DOHH2 (cell line): ENCODE measurements at regions not wholly inside any gene's neighbourhood (a gene's known extent, or its start where the extent isn't known, plus 50 kb on each side); places are given as distances from the start of the nearest gene placed in this dataset.

ENCODE experiments used
- H3F3A ChIP-seq: fragments of 200-600 bp; sonication (generic), shearing (Covaris generic); 2 replicates; pipeline ENCODE4 v1.6.0; 2016; ENCODE audit warnings: antibody characterized with exemption, mild to moderate bottlenecking; ENCODE audit not compliant: control insufficient read depth, insufficient read depth
- H3K27ac ChIP-seq: fragments of 200-600 bp; sonication (generic); 2 replicates; pipeline ENCODE4 v1.5.1; 2014; ENCODE audit warnings: low read depth, mild to moderate bottlenecking, low read length, moderate library complexity
- H3K27me3 ChIP-seq: fragments of 200-600 bp; sonication (generic); 2 replicates; pipeline ENCODE4 v1.6.1; 2014; ENCODE audit warnings: mild to moderate bottlenecking, low read length, mixed read lengths; ENCODE audit not compliant: control insufficient read depth
- H3K36me3 ChIP-seq: fragments of 200-600 bp; sonication (generic); 2 replicates; pipeline ENCODE4 v1.6.1; 2014; ENCODE audit warnings: mild to moderate bottlenecking, low read length, moderate library complexity, mixed read lengths; ENCODE audit not compliant: control insufficient read depth
- H3K4me1 ChIP-seq: fragments of 200-600 bp; sonication (generic); 2 replicates; pipeline ENCODE4 v1.6.1; 2014; ENCODE audit warnings: mild to moderate bottlenecking, low read length, mixed read lengths; ENCODE audit not compliant: control insufficient read depth
- H3K4me2 ChIP-seq: fragments of 200-600 bp; sonication (generic); 2 replicates; pipeline ENCODE4 v1.6.0; 2014; ENCODE audit warnings: mild to moderate bottlenecking, low read length, moderate library complexity
- H3K4me3 ChIP-seq: fragments of 200-600 bp; sonication (generic); 2 replicates; pipeline ENCODE4 v1.5.1; 2014; ENCODE audit warnings: mild to moderate bottlenecking, low read length, mixed read lengths
- H3K79me2 ChIP-seq: fragments of 200-600 bp; sonication (generic); 2 replicates; pipeline ENCODE4 v1.6.1; 2014; ENCODE audit warnings: mild to moderate bottlenecking, low read length, mixed read lengths; ENCODE audit not compliant: control insufficient read depth
- H3K9me2 ChIP-seq: fragments of 200-600 bp; sonication (generic); replicated peaks from 2 replicates; pipeline ENCODE4 v1.6.1; 2014; ENCODE audit warnings: mild to moderate bottlenecking, low read length, mixed read lengths; ENCODE audit not compliant: control insufficient read depth
- H3K9me3 ChIP-seq: fragments of 200-600 bp; sonication (generic); 2 replicates; pipeline ENCODE4 v1.6.1; 2014; ENCODE audit warnings: antibody characterized with exemption, low read length, mixed read lengths; ENCODE audit not compliant: control insufficient read depth, insufficient read depth
- H4K20me1 ChIP-seq: fragments of 200-600 bp; sonication (generic); 2 replicates; pipeline ENCODE4 v1.6.0; 2014; ENCODE audit warnings: low read depth, mild to moderate bottlenecking, antibody characterized with exemption, low read length, moderate library complexity; ENCODE audit not compliant: control insufficient read depth, insufficient read depth
- EZH2phosphoT487 ChIP-seq: fragments of 200-600 bp; sonication (generic); IDR thresholded peaks from 2 replicates; pipeline ENCODE4 v1.6.1; 2017; ENCODE audit warnings: borderline replicate concordance, mild to moderate bottlenecking, antibody characterized with exemption, low read length, moderate library complexity, mixed read lengths
- TF ChIP-seq, protein P1 (sequence below): fragments of 200-600 bp; sonication (generic); IDR thresholded peaks from one replicate; pipeline ENCODE4 v1.5.1; 2014; ENCODE audit warnings: antibody characterized with exemption, mild to moderate bottlenecking, low read depth, low read length; ENCODE audit not compliant: poor library complexity, severe bottlenecking

- TF ChIP-seq, protein P1, sequence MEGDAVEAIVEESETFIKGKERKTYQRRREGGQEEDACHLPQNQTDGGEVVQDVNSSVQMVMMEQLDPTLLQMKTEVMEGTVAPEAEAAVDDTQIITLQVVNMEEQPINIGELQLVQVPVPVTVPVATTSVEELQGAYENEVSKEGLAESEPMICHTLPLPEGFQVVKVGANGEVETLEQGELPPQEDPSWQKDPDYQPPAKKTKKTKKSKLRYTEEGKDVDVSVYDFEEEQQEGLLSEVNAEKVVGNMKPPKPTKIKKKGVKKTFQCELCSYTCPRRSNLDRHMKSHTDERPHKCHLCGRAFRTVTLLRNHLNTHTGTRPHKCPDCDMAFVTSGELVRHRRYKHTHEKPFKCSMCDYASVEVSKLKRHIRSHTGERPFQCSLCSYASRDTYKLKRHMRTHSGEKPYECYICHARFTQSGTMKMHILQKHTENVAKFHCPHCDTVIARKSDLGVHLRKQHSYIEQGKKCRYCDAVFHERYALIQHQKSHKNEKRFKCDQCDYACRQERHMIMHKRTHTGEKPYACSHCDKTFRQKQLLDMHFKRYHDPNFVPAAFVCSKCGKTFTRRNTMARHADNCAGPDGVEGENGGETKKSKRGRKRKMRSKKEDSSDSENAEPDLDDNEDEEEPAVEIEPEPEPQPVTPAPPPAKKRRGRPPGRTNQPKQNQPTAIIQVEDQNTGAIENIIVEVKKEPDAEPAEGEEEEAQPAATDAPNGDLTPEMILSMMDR, result no peak
- TF ChIP-seq EZH2phosphoT487, result no peak
- H3K4me3 ChIP-seq, result no peak overlapping the region
- H3K9me3 ChIP-seq, result no peaks in the 10 kb centered on the region
- no peaks in the 10 kb centered on the region for H3K79me2 ChIP-seq
- H3K4me1 ChIP-seq, result peaks cover 7% of the 10 kb centered on the region
- H3F3A ChIP-seq, result no peaks in the 10 kb centered on the region
- H3K4me2 ChIP-seq, result no peak overlapping the region
- H3K9me2 ChIP-seq, result no peaks in the 10 kb centered on the region
- no peak overlapping the region for H3K27ac ChIP-seq
- no peaks in the 10 kb centered on the region for H3K27me3 ChIP-seq
- no peaks in the 10 kb centered on the region for H4K20me1 ChIP-seq
- H3K36me3 ChIP-seq, result no peaks in the 10 kb centered on the region
Observed at GRCh38 chr2:195513119-195513518, 143.9 kb upstream of the SLC39A10 start.

DNA sequence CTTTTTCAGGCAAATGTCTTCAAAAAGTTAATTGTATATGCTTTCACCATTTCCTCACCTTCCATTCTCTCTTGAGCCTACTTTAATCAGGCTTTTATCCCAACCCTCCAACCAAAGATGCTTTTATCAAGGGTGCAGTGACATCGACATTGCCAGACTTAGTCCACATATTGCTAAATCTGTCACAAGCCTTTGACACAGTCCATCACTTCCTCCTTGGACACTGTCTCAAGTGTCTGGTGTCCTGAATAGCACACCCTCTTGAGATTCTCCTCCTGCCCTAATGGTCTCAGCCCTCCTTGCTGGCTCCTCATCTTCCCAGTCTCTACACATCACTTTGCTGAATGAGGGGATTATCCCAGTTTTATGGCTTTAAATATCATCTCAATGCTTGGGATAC is 147.5 kb upstream of the SLC39A10 start:
- Histone ChIP-seq H3K27ac (no peak overlapping the region), H3K79me2 (no peaks in the 10 kb centered on the region), H3F3A (no peaks in the 10 kb centered on the region), H3K36me3 (no peaks in the 10 kb centered on the region), H4K20me1 (no peaks in the 10 kb centered on the region), H3K4me3 (no peak overlapping the region), H3K4me2 (no peak overlapping the region), H3K9me2 (no peaks in the 10 kb centered on the region), H3K27me3 (no peaks in the 10 kb centered on the region), H3K4me1 (peaks cover 7% of the 10 kb centered on the region), H3K9me3 (no peaks in the 10 kb centered on the region)
- no peak for TF ChIP-seq EZH2phosphoT487
- TF ChIP-seq, protein P1, result no peak

DNA sequence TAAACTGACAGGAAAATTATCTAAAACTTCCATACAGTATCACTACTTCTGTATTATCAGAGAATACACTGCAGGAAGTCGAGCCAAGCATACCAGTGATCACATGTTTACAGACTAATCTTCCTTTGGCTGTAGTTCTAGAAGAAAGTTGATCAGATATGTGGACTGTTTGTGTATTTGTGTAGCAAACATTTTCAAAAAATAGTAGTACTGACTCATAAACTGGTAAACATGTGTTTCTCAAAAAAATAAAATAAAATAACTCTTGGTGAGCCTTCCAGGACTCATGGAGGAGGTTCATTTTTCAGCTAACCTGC is 148.9 kb upstream of the SLC39A10 start:
- H3K27ac ChIP-seq, result no peak overlapping the region
- no peaks in the 10 kb centered on the region for H3K27me3 ChIP-seq
- H3K4me2 ChIP-seq, result no peak overlapping the region
- H3K9me2 ChIP-seq, result no peaks in the 10 kb centered on the region
- H3K4me1 ChIP-seq, result peaks cover 1% of the 10 kb centered on the region
- no peaks in the 10 kb centered on the region for H3K79me2 ChIP-seq
- H4K20me1 ChIP-seq, result no peaks in the 10 kb centered on the region
- no peak overlapping the region for H3K4me3 ChIP-seq
- no peaks in the 10 kb centered on the region for H3K36me3 ChIP-seq
- TF ChIP-seq, protein P1, result no peak
- no peak for TF ChIP-seq EZH2phosphoT487
- no peaks in the 10 kb centered on the region for H3K9me3 ChIP-seq
- H3F3A ChIP-seq, result no peaks in the 10 kb centered on the region
